SH-SY5Y (cell line): ENCODE measurements at regions not wholly inside any gene's neighbourhood (a gene's known extent, or its start where the extent isn't known, plus 50 kb on each side); places are given as distances from the start of the nearest gene placed in this dataset.

Experiments used
- GATA2 ChIP-seq: IDR thresholded peaks from 2 replicates; pipeline ENCODE4 v1.6.1; 2011; ENCODE audit warnings: mild to moderate bottlenecking, low read depth, low read length
- GATA3 ChIP-seq: IDR thresholded peaks from 2 replicates; pipeline ENCODE4 v1.6.1; 2011; ENCODE audit warnings: low read depth, mild to moderate bottlenecking, low read length, moderate library complexity

DNA sequence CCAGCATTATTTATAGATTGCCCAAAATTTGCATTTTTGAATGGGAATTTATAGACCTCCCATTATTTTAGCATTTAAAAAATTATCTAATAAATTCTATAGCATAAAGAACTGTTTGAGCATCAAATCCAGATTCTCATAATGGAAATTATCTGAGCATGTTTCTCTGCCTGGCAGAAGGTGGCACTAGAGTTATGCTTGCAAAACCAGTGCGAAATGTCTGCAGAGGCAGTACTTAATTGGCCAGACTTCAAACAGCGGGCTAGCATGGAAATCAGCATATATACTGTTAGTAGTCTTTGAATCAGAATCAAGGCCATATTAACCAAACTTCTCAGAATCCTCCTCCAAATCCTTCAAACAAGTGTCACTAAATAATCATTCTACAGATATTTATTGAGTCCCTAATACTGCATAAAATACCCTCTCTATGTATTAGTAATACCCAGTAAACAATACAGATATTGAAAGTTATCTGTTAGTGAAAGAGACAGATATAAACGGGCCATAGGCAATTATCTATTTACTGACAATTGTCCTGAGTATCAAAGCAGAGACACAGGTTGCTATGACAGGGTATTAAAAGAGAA, 78.7 kb upstream of the DCLK2 start:
- TF ChIP-seq GATA2 (no peak), GATA3 (no peak)
